Subcutaneous abdominal adipose tissue (tissue), 5 donors: ENCODE measurements at regions not wholly inside any gene's neighbourhood (a gene's known extent, or its start where the extent isn't known, plus 50 kb on each side); places are given as distances from the start of the nearest gene placed in this dataset.

ENCODE experiments used
- H3K27ac ChIP-seq: one replicate; pipeline ENCODE4 v1.7.0; 2013; ENCODE audit warnings: low read depth, mild to moderate bottlenecking, inconsistent platforms, low read length, moderate library complexity
- H3K27me3 ChIP-seq, 5 donors: one replicate each; pipeline ENCODE4 v1.7.0; 2013; ENCODE audit warnings: low read length in 5 of 5, inconsistent platforms in 1 of 5; ENCODE audit not compliant: control insufficient read depth in 5 of 5, insufficient read depth in 4 of 5
- H3K36me3 ChIP-seq, 5 donors: one replicate each; pipeline ENCODE4 v1.7.0; 2013; ENCODE audit warnings: low read length in 5 of 5; ENCODE audit not compliant: control insufficient read depth in 5 of 5, insufficient read depth in 5 of 5
- H3K4me1 ChIP-seq, 5 donors: one replicate each; pipeline ENCODE4 v1.7.0; 2013; ENCODE audit warnings: low read length in 5 of 5, mild to moderate bottlenecking in 3 of 5, moderate library complexity in 1 of 5; ENCODE audit not compliant: control insufficient read depth in 5 of 5, insufficient read depth in 5 of 5
- H3K4me3 ChIP-seq, 5 donors: one replicate each; pipeline ENCODE4 v1.7.0; 2013; ENCODE audit warnings: low read length in 5 of 5, low read depth in 1 of 5
- H3K9ac ChIP-seq, 5 donors: one replicate each; pipeline ENCODE4 v1.7.0; 2013; ENCODE audit warnings: low read length in 5 of 5, mild to moderate bottlenecking in 4 of 5, moderate library complexity in 3 of 5
- H3K9me3 ChIP-seq, 5 donors: one replicate each; pipeline ENCODE4 v1.7.0; 2013; ENCODE audit warnings: low read length in 5 of 5; ENCODE audit not compliant: control insufficient read depth in 5 of 5
- donor health status: healthy.
- donor health status: healthy.
- donor health status: healthy.
- donor health status: healthy.
- donor health status: healthy.

DNA sequence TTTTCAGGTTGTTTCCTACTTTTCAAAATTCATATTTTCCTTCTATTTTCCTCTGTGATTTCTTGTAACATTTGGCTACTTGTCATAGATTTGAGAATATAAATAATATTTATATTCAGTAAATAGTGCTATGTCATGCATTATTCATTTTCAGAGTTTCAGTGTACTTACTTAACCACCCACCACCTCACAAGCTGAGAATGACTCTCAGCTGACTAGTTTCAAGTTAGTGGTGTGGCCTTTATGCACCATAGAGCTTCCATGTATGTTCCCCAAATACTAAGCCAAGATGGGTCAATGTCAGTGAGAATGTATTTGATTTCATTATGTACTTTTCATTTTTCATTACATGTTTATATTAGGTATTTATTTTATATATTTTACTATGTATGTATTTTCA, 56.9 kb upstream of the RGS1 start:
- Histone ChIP-seq H3K9me3 (no peaks in the 10 kb centered on the region), H3K27me3 (no peaks in the 10 kb centered on the region), H3K9ac (no peak overlapping the region), H3K4me1 (peaks cover 0 to 11% (median 0%) of the 10 kb centered on the region in 5 donors), H3K27ac (no peak overlapping the region), H3K4me3 (no peak overlapping the region), H3K36me3 (no peaks in the 10 kb centered on the region)

- Histone ChIP-seq H3K36me3 (no peaks in the 10 kb centered on the region), H3K4me3 (no peak overlapping the region), H3K9ac (no peak overlapping the region), H3K27me3 (no peaks in the 10 kb centered on the region), H3K9me3 (no peaks in the 10 kb centered on the region), H3K4me1 (peaks cover 0 to 5% (median 0%) of the 10 kb centered on the region in 5 donors), H3K27ac (no peak overlapping the region)
These were observed 53.8 kb upstream of the RGS1 start for GRCh38 chr1:192521734-192522133.

DNA sequence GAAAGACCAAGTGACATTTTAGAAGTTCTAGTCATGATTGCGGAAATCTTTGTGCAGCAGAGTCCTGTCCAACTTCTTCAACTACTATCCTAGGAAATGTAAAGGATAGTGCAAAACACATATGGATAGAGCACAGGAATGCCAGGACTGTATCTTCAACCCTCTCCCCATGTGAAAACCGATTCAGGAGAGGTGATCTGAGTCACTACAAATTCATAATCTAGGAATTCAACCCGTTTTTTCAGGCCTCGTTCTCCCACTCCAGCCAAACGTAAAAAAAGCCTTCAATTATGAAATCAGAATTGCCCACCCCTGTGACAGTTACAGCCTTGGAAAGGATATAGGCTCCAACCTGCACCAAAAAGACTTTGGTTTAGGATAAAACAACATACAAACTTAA, 52.9 kb upstream of the RGS1 start:
- Histone ChIP-seq H3K9ac (no peak overlapping the region), H3K4me1 (peaks cover 0 to 5% (median 0%) of the 10 kb centered on the region in 5 donors), H3K36me3 (no peaks in the 10 kb centered on the region), H3K9me3 (no peaks in the 10 kb centered on the region), H3K27ac (no peak overlapping the region), H3K4me3 (no peak overlapping the region), H3K27me3 (no peaks in the 10 kb centered on the region)

- no peaks in the 10 kb centered on the region for H3K27me3 ChIP-seq
- H3K27ac ChIP-seq: no peak overlapping the region
- H3K9ac ChIP-seq: no peak overlapping the region
- no peaks in the 10 kb centered on the region for H3K36me3 ChIP-seq
- H3K4me1 ChIP-seq: peaks cover 0 to 5% (median 0%) of the 10 kb centered on the region in 5 donors
- no peaks in the 10 kb centered on the region for H3K9me3 ChIP-seq
- H3K4me3 ChIP-seq: no peak overlapping the region
These were observed 51.4 kb upstream of the RGS1 start for GRCh38 chr1:192524223-192524622.
